Mesendoderm (in vitro differentiated cells): ENCODE measurements at regions not wholly inside any gene's neighbourhood (a gene's known extent, or its start where the extent isn't known, plus 50 kb on each side); places are given as distances from the start of the nearest gene placed in this dataset.

Experiments
- DNase-seq: peaks from one replicate; pipeline ENCODE4 v3.0.0; 2013
- H2AK5ac ChIP-seq: 2 replicates; pipeline ENCODE4 v1.6.1; 2013; ENCODE audit warnings: low read length, inconsistent platforms
- H2BK120ac ChIP-seq: 2 replicates; pipeline ENCODE4 v1.6.1; 2013; ENCODE audit warnings: low read depth, mild to moderate bottlenecking, low read length, moderate library complexity, mixed read lengths
- H2BK15ac ChIP-seq: replicated peaks from 2 replicates; pipeline ENCODE4 v1.6.1; 2013; ENCODE audit warnings: low read depth, mild to moderate bottlenecking, moderate library complexity
- H2BK5ac ChIP-seq: 2 replicates; pipeline ENCODE4 v1.6.1; 2013; ENCODE audit warnings: low read length, inconsistent platforms
- H3K18ac ChIP-seq: 2 replicates; pipeline ENCODE4 v1.6.1; 2013; ENCODE audit warnings: mild to moderate bottlenecking, low read length, mixed read lengths
- H3K23ac ChIP-seq: one replicate; pipeline ENCODE4 v1.6.1; 2013; ENCODE audit warnings: low read length
- H3K27ac ChIP-seq: 2 replicates; pipeline ENCODE4 v1.5.1; 2013; ENCODE audit warnings: low read depth, mild to moderate bottlenecking, inconsistent platforms, low read length, moderate library complexity
- H3K27me3 ChIP-seq: 2 replicates; pipeline ENCODE4 v1.6.1; 2013; ENCODE audit warnings: low read length, control low read depth, mild to moderate bottlenecking, inconsistent platforms; ENCODE audit not compliant: insufficient read depth, poor library complexity
- H3K36me3 ChIP-seq: 2 replicates; pipeline ENCODE4 v1.6.1; 2013; ENCODE audit warnings: low read length, inconsistent platforms; ENCODE audit not compliant: control insufficient read depth, insufficient read depth
- H3K4ac ChIP-seq: one replicate; pipeline ENCODE4 v1.6.1; 2013; ENCODE audit warnings: low read depth, mild to moderate bottlenecking, low read length, moderate library complexity
- H3K4me1 ChIP-seq: 2 replicates; pipeline ENCODE4 v1.6.1; 2013; ENCODE audit warnings: low read depth, low read length, inconsistent platforms; ENCODE audit not compliant: control insufficient read depth
- H3K4me2 ChIP-seq: 2 replicates; pipeline ENCODE4 v1.6.1; 2013; ENCODE audit warnings: low read length
- H3K4me3 ChIP-seq: 2 replicates; pipeline ENCODE4 v1.5.1; 2013; ENCODE audit warnings: mild to moderate bottlenecking, low read length
- H3K56ac ChIP-seq: one replicate; pipeline ENCODE4 v1.6.1; 2013; ENCODE audit warnings: low read length
- H3K79me1 ChIP-seq: 2 replicates; pipeline ENCODE4 v1.6.1; 2013; ENCODE audit warnings: low read length, inconsistent platforms
- H3K79me2 ChIP-seq: 2 replicates; pipeline ENCODE4 v1.6.1; 2013; ENCODE audit warnings: mild to moderate bottlenecking, low read length; ENCODE audit not compliant: control insufficient read depth, insufficient read depth
- H3K9ac ChIP-seq: 2 replicates; pipeline ENCODE4 v1.6.1; 2013; ENCODE audit warnings: low read length, inconsistent platforms
- H4K5ac ChIP-seq: one replicate; pipeline ENCODE4 v1.6.1; 2013; ENCODE audit warnings: low read length
- H4K8ac ChIP-seq: one replicate; pipeline ENCODE4 v1.6.1; 2013; ENCODE audit warnings: low read depth, mild to moderate bottlenecking, control low read depth, low read length, moderate library complexity
- WGBS: extraction: QIAGEN DNeasy Blood & Tissue Kit; methylation state at CpG from one replicate; pipeline ENCODE4 v1.1.7; 2013; ENCODE audit warnings: low lambda C conversion rate, missing lambda C conversion rate; ENCODE audit not compliant: insufficient coverage; ENCODE audit errors: extremely low coverage; 5-methylcytosine and 5-hydroxymethylcytosine counted together

- H3K23ac ChIP-seq: no peak overlapping the region
- H3K36me3 ChIP-seq: no peaks in the 10 kb centered on the region
- no peak overlapping the region for H3K4me2 ChIP-seq
- H3K4me1 ChIP-seq: no peaks in the 10 kb centered on the region
- H3K79me1 ChIP-seq: no peaks in the 10 kb centered on the region
- WGBS: no CpG with 5 or more reads among the region's 8 CpGs
- no peak overlapping the region for H2AK5ac ChIP-seq
- H3K27ac ChIP-seq: no peak overlapping the region
- H3K27me3 ChIP-seq: no peaks in the 10 kb centered on the region
- no peak overlapping the region for H4K5ac ChIP-seq
- no peak overlapping the region for H2BK120ac ChIP-seq
- no peak overlapping the region for H3K4ac ChIP-seq
- H3K56ac ChIP-seq: no peak overlapping the region
- H3K9ac ChIP-seq: no peak overlapping the region
- no peak overlapping the region for H4K8ac ChIP-seq
- H2BK5ac ChIP-seq: no peak overlapping the region
- H3K79me2 ChIP-seq: no peaks in the 10 kb centered on the region
- no peak overlapping the region for H3K18ac ChIP-seq
- no peak overlapping the region for H2BK15ac ChIP-seq
- no peak overlapping the region for H3K4me3 ChIP-seq
- DNase-seq: no peak
Observed at GRCh38 chr5:170451747-170452365, 52.0 kb upstream of the KCNIP1 start.

GRCh38 chr5:170450061-170450669, 53.7 kb upstream of the KCNIP1 start:
- no peaks in the 10 kb centered on the region for H3K79me2 ChIP-seq
- H3K18ac ChIP-seq: no peak overlapping the region
- no peaks in the 10 kb centered on the region for H3K79me1 ChIP-seq
- H3K23ac ChIP-seq: no peak overlapping the region
- H3K27ac ChIP-seq: no peak overlapping the region
- H3K56ac ChIP-seq: no peak overlapping the region
- H3K4me1 ChIP-seq: no peaks in the 10 kb centered on the region
- no peak overlapping the region for H3K4ac ChIP-seq
- H2BK15ac ChIP-seq: no peak overlapping the region
- no peak overlapping the region for H4K8ac ChIP-seq
- H2BK5ac ChIP-seq: no peak overlapping the region
- H2AK5ac ChIP-seq: no peak overlapping the region
- H3K4me2 ChIP-seq: no peak overlapping the region
- H3K36me3 ChIP-seq: no peaks in the 10 kb centered on the region
- H2BK120ac ChIP-seq: no peak overlapping the region
- H3K9ac ChIP-seq: no peak overlapping the region
- H3K27me3 ChIP-seq: no peaks in the 10 kb centered on the region
- no CpG with 5 or more reads among the region's 9 CpGs for WGBS
- H3K4me3 ChIP-seq: no peak overlapping the region
- H4K5ac ChIP-seq: no peak overlapping the region
- no peak for DNase-seq

GRCh38 chr5:170449232-170449631, 54.6 kb upstream of the KCNIP1 start:
- Histone ChIP-seq H3K4me3 (no peak overlapping the region), H3K27me3 (no peaks in the 10 kb centered on the region), H3K36me3 (no peaks in the 10 kb centered on the region), H2BK5ac (no peak overlapping the region), H4K8ac (no peak overlapping the region), H3K4ac (no peak overlapping the region), H4K5ac (no peak overlapping the region), H3K9ac (no peak overlapping the region), H3K79me1 (no peaks in the 10 kb centered on the region), H2AK5ac (no peak overlapping the region), H3K18ac (no peak overlapping the region), H3K23ac (no peak overlapping the region), H3K4me2 (no peak overlapping the region), H2BK120ac (no peak overlapping the region), H3K27ac (no peak overlapping the region), H3K4me1 (no peaks in the 10 kb centered on the region), H3K79me2 (no peaks in the 10 kb centered on the region), H2BK15ac (no peak overlapping the region), H3K56ac (no peak overlapping the region)
- DNase-seq: no peak
- WGBS: no CpG with 5 or more reads among the region's 2 CpGs

- Histone ChIP-seq H3K79me2 (no peaks in the 10 kb centered on the region), H2BK120ac (no peak overlapping the region), H3K27me3 (no peaks in the 10 kb centered on the region), H3K79me1 (no peaks in the 10 kb centered on the region), H3K18ac (no peak overlapping the region), H3K4me2 (no peak overlapping the region), H4K8ac (no peak overlapping the region), H2AK5ac (no peak overlapping the region), H4K5ac (no peak overlapping the region), H3K36me3 (no peaks in the 10 kb centered on the region), H3K56ac (no peak overlapping the region), H3K27ac (no peak overlapping the region), H2BK15ac (no peak overlapping the region), H3K23ac (no peak overlapping the region), H3K4ac (no peak overlapping the region), H3K4me1 (no peaks in the 10 kb centered on the region), H2BK5ac (no peak overlapping the region), H3K9ac (no peak overlapping the region), H3K4me3 (no peak overlapping the region)
- WGBS: no CpG with 5 or more reads among the region's 3 CpGs
- no peak for DNase-seq
Observed at GRCh38 chr5:170448221-170448620, 55.6 kb upstream of the KCNIP1 start.

GRCh38 chr5:170446365-170446764, 57.2 kb upstream of the KCNMB1 start:
- Histone ChIP-seq H3K36me3 (no peaks in the 10 kb centered on the region), H2BK15ac (no peak overlapping the region)

GRCh38 chr5:170445936-170446335, 56.8 kb upstream of the KCNMB1 start:
- H3K23ac ChIP-seq: no peak overlapping the region
- no CpG with 5 or more reads among the region's 8 CpGs for WGBS
- no peak for DNase-seq
- no peak overlapping the region for H4K5ac ChIP-seq
- no peak overlapping the region for H3K4ac ChIP-seq
- no peak overlapping the region for H2BK15ac ChIP-seq
- H3K4me1 ChIP-seq: no peaks in the 10 kb centered on the region
- H3K27ac ChIP-seq: no peak overlapping the region
- H3K27me3 ChIP-seq: no peaks in the 10 kb centered on the region
- H3K18ac ChIP-seq: no peak overlapping the region
- no peak overlapping the region for H3K4me2 ChIP-seq
- no peak overlapping the region for H2BK120ac ChIP-seq
- H3K79me2 ChIP-seq: no peaks in the 10 kb centered on the region
- H2AK5ac ChIP-seq: no peak overlapping the region
- H3K36me3 ChIP-seq: no peaks in the 10 kb centered on the region
- no peak overlapping the region for H4K8ac ChIP-seq
- no peak overlapping the region for H2BK5ac ChIP-seq
- no peaks in the 10 kb centered on the region for H3K79me1 ChIP-seq
- no peak overlapping the region for H3K4me3 ChIP-seq
- H3K9ac ChIP-seq: no peak overlapping the region
- no peak overlapping the region for H3K56ac ChIP-seq

More at GRCh38 chr5:170446365-170446764, 57.2 kb upstream of the KCNMB1 start:
- no peak overlapping the region for H2AK5ac ChIP-seq
- H3K79me1 ChIP-seq: no peaks in the 10 kb centered on the region
- H3K4me1 ChIP-seq: no peaks in the 10 kb centered on the region
- no peak overlapping the region for H3K27ac ChIP-seq
- H3K4ac ChIP-seq: no peak overlapping the region
- H3K23ac ChIP-seq: no peak overlapping the region
- no peaks in the 10 kb centered on the region for H3K79me2 ChIP-seq
- no peak overlapping the region for H2BK120ac ChIP-seq
- H4K5ac ChIP-seq: no peak overlapping the region
- H3K27me3 ChIP-seq: no peaks in the 10 kb centered on the region
- no peak overlapping the region for H2BK5ac ChIP-seq
- no peak overlapping the region for H3K4me2 ChIP-seq
- no peak overlapping the region for H4K8ac ChIP-seq
- no peak overlapping the region for H3K4me3 ChIP-seq
- no peak overlapping the region for H3K56ac ChIP-seq
- no CpG with 5 or more reads among the region's 2 CpGs for WGBS
- no peak overlapping the region for H3K18ac ChIP-seq
- no peak for DNase-seq
- H3K9ac ChIP-seq: no peak overlapping the region
